H1 (cell line): ENCODE measurements at regions not wholly inside any gene's neighbourhood (a gene's known extent, or its start where the extent isn't known, plus 50 kb on each side); places are given as distances from the start of the nearest gene placed in this dataset.

Experiments
- CEBPB ChIP-seq: IDR thresholded peaks from 2 replicates; pipeline ENCODE4 v1.6.1; 2012; ENCODE audit warnings: low read depth, low read length
- CREB1 ChIP-seq: IDR thresholded peaks from 2 replicates; pipeline ENCODE4 v1.6.1; 2012; ENCODE audit warnings: inconsistent platforms
- EGR1 ChIP-seq: IDR thresholded peaks from 2 replicates; pipeline ENCODE4 v1.6.1; 2011; ENCODE audit warnings: low read depth, low read length, borderline replicate concordance
- EP300 ChIP-seq, 2 experiments: IDR thresholded peaks; 1 replicate in 1 of 2; 2 replicates in 1 of 2; pipeline ENCODE4 v1.6.1; 2011 to 2012; ENCODE audit warnings: low read depth in 2 of 2, low read length in 2 of 2, mild to moderate bottlenecking in 2 of 2, borderline replicate concordance in 1 of 2, inconsistent platforms in 1 of 2, moderate library complexity in 1 of 2
- POLR2A ChIP-seq, 2 experiments: IDR thresholded peaks; 1 replicate in 1 of 2; 2 replicates in 1 of 2; pipeline ENCODE4 v1.6.1; 2011; ENCODE audit warnings: low read depth in 2 of 2, low read length in 2 of 2, mild to moderate bottlenecking in 2 of 2; ENCODE audit errors: control extremely low read depth in 1 of 2
- POLR2AphosphoS5 ChIP-seq: IDR thresholded peaks from 2 replicates; pipeline ENCODE4 v1.6.1; 2011; ENCODE audit warnings: low read depth, low read length
- SIN3A ChIP-seq, 2 experiments: IDR thresholded peaks in 1 of 2; conservative IDR thresholded peaks in 1 of 2; 2 replicates each; pipeline ENCODE4 v1.6.1; 2011 to 2012; ENCODE audit warnings: low read length in 2 of 2, improper control_type of control experiment in 1 of 2, low read depth in 1 of 2, mild to moderate bottlenecking in 1 of 2
- TF ChIP-seq, protein P1 (sequence below), 3 experiments: IDR thresholded peaks; 1 replicate in 2 of 3; 2 replicates in 1 of 3; pipeline versions ENCODE4 v1.5.1 to v1.6.1; 2011; ENCODE audit warnings: low read length in 3 of 3, mild to moderate bottlenecking in 3 of 3, inconsistent platforms in 2 of 3, low read depth in 1 of 3, moderate library complexity in 1 of 3; ENCODE audit not compliant: insufficient read depth in 1 of 3; ENCODE audit errors: control extremely low read depth in 1 of 3

DNA sequence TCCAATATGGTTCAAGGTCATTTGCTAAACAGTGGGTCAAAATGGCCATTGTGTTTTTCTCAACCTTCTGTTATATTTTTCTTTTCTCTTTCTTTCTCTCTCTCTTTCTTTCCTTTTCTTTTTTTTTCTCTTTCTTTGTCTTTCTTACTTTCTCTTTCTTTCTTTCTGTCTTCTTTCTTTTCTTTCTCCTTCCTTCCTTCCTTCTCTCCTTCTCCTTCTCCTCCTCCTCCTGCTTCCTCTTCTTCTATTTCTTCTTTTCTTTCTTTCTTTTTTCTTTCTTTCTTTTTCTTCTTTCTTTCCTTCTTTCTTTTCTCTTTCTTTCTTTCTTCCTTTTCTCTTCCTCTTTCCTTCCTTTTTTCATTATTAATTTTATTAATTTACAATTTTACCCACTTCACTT is 619.5 kb downstream of the IRX1 start:
- TF ChIP-seq SIN3A (conservative IDR thresholded peaks at IDR 0.05 in 1 of 2, IDR thresholded peaks at IDR 0.05 in 1 of 2; ENCODE audit: low read depth in 1 of 2, low read length in 2 of 2): no peak
- TF ChIP-seq, protein P1, sequence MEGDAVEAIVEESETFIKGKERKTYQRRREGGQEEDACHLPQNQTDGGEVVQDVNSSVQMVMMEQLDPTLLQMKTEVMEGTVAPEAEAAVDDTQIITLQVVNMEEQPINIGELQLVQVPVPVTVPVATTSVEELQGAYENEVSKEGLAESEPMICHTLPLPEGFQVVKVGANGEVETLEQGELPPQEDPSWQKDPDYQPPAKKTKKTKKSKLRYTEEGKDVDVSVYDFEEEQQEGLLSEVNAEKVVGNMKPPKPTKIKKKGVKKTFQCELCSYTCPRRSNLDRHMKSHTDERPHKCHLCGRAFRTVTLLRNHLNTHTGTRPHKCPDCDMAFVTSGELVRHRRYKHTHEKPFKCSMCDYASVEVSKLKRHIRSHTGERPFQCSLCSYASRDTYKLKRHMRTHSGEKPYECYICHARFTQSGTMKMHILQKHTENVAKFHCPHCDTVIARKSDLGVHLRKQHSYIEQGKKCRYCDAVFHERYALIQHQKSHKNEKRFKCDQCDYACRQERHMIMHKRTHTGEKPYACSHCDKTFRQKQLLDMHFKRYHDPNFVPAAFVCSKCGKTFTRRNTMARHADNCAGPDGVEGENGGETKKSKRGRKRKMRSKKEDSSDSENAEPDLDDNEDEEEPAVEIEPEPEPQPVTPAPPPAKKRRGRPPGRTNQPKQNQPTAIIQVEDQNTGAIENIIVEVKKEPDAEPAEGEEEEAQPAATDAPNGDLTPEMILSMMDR (IDR thresholded peaks at IDR 0.05; ENCODE audit: control extremely low read depth in 1 of 3, insufficient read depth in 1 of 3, low read depth in 1 of 3, low read length in 3 of 3): no peak
- no peak for TF ChIP-seq EP300 (IDR thresholded peaks at IDR 0.05; ENCODE audit: borderline replicate concordance in 1 of 2, low read depth in 2 of 2, low read length in 2 of 2)
- TF ChIP-seq POLR2AphosphoS5: no peak
- TF ChIP-seq CEBPB: no peak
- TF ChIP-seq EGR1: no peak
- TF ChIP-seq POLR2A (IDR thresholded peaks at IDR 0.05; ENCODE audit: control extremely low read depth in 1 of 2, low read depth in 2 of 2, low read length in 2 of 2): no peak
- no peak for TF ChIP-seq CREB1
